H9 (cell line): ENCODE measurements at regions not wholly inside any gene's neighbourhood (a gene's known extent, or its start where the extent isn't known, plus 50 kb on each side); places are given as distances from the start of the nearest gene placed in this dataset.

ENCODE experiments used
- DNase-seq: peaks from one replicate; pipeline ENCODE4 v3.0.0-alpha.2; 2017
- H2AFZ ChIP-seq: one replicate; pipeline ENCODE4 v1.6.1; 2013; ENCODE audit warnings: mild to moderate bottlenecking, low read length, control low read depth, moderate library complexity
- H2AK5ac ChIP-seq: 2 replicates; pipeline ENCODE4 v1.6.1; 2013; ENCODE audit warnings: low read length, control low read depth, mixed read lengths; ENCODE audit not compliant: insufficient read length
- H2BK120ac ChIP-seq: one replicate; pipeline ENCODE4 v1.6.1; 2013; ENCODE audit warnings: low read depth, mild to moderate bottlenecking, low read length, control low read depth, inconsistent platforms; ENCODE audit not compliant: poor library complexity, severe bottlenecking
- H2BK12ac ChIP-seq: 2 replicates; pipeline ENCODE4 v1.6.1; 2013; ENCODE audit warnings: low read length, control low read depth, mixed read lengths, low read depth; ENCODE audit not compliant: insufficient read length
- H2BK15ac ChIP-seq: 2 replicates; pipeline ENCODE4 v1.6.1; 2013; ENCODE audit warnings: low read depth, low read length, control low read depth
- H2BK20ac ChIP-seq: one replicate; pipeline ENCODE4 v1.6.1; 2013; ENCODE audit warnings: low read depth, mild to moderate bottlenecking, low read length, control low read depth, inconsistent platforms; ENCODE audit not compliant: poor library complexity, severe bottlenecking
- H2BK5ac ChIP-seq: 2 replicates; pipeline ENCODE4 v1.6.1; 2013; ENCODE audit warnings: low read length, control low read depth, mixed read lengths; ENCODE audit not compliant: insufficient read length
- H3K14ac ChIP-seq: 2 replicates; pipeline ENCODE4 v1.6.1; 2013; ENCODE audit warnings: low read length, control low read depth; ENCODE audit not compliant: insufficient read depth
- H3K18ac ChIP-seq: 2 replicates; pipeline ENCODE4 v1.6.1; 2013; ENCODE audit warnings: low read depth, mild to moderate bottlenecking, mixed read lengths, low read length, control low read depth; ENCODE audit not compliant: insufficient read length
- H3K23ac ChIP-seq: 2 replicates; pipeline ENCODE4 v1.6.1; 2013; ENCODE audit warnings: low read length, control low read depth, mixed read lengths, low read depth; ENCODE audit not compliant: insufficient read length
- H3K23me2 ChIP-seq: 2 replicates; pipeline ENCODE4 v1.6.1; 2013; ENCODE audit warnings: low read depth, mild to moderate bottlenecking, mixed read lengths, low read length, control low read depth; ENCODE audit not compliant: insufficient read length, poor library complexity, severe bottlenecking
- H3K27ac ChIP-seq: 2 replicates; pipeline ENCODE4 v1.5.1; 2013; ENCODE audit warnings: low read length, control low read depth, mixed read lengths, low read depth; ENCODE audit not compliant: insufficient read length
- H3K27me3 ChIP-seq: 2 replicates; pipeline ENCODE4 v1.6.1; 2013; ENCODE audit warnings: low read length, control low read depth, inconsistent platforms; ENCODE audit not compliant: insufficient read depth
- H3K4ac ChIP-seq: 2 replicates; pipeline ENCODE4 v1.6.1; 2013; ENCODE audit warnings: low read depth, mild to moderate bottlenecking, control low read depth, inconsistent platforms, low read length, moderate library complexity
- H3K4me1 ChIP-seq: 2 replicates; pipeline ENCODE4 v1.6.1; 2013; ENCODE audit warnings: low read length, control low read depth, inconsistent platforms; ENCODE audit not compliant: insufficient read depth
- H3K4me2 ChIP-seq: 2 replicates; pipeline ENCODE4 v1.6.1; 2013; ENCODE audit warnings: low read length, control low read depth, mixed read lengths; ENCODE audit not compliant: insufficient read length, insufficient read depth
- H3K56ac ChIP-seq: 2 replicates; pipeline ENCODE4 v1.6.1; 2013; ENCODE audit warnings: low read depth, mild to moderate bottlenecking, mixed read lengths, low read length, control low read depth; ENCODE audit not compliant: insufficient read length
- H3K79me1 ChIP-seq: 2 replicates; pipeline ENCODE4 v1.6.1; 2013; ENCODE audit warnings: low read depth, mild to moderate bottlenecking, moderate library complexity, low read length, control low read depth, inconsistent platforms; ENCODE audit not compliant: insufficient read depth, poor library complexity, severe bottlenecking
- H3K79me2 ChIP-seq: 2 replicates; pipeline ENCODE4 v1.6.1; 2013; ENCODE audit warnings: low read length, control low read depth, inconsistent platforms; ENCODE audit not compliant: insufficient read depth
- H3K9ac ChIP-seq: 2 replicates; pipeline ENCODE4 v1.6.1; 2013; ENCODE audit warnings: low read length, control low read depth, mixed read lengths; ENCODE audit not compliant: insufficient read length; ENCODE audit errors: extremely low read depth
- H3K9me3 ChIP-seq: one replicate; pipeline ENCODE4 v1.6.1; 2013; ENCODE audit warnings: low read depth, low read length, inconsistent platforms; ENCODE audit not compliant: control insufficient read depth
- H3T11ph ChIP-seq: one replicate; pipeline ENCODE4 v1.6.1; 2013; ENCODE audit warnings: mild to moderate bottlenecking, low read length, control low read depth, inconsistent platforms
- H4K20me1 ChIP-seq: one replicate; pipeline ENCODE4 v1.6.1; 2013; ENCODE audit not compliant: control insufficient read depth, insufficient read length, insufficient read depth
- H4K5ac ChIP-seq: 2 replicates; pipeline ENCODE4 v1.6.1; 2013; ENCODE audit warnings: low read depth, mild to moderate bottlenecking, mixed read lengths, low read length, control low read depth; ENCODE audit not compliant: insufficient read length
- H4K8ac ChIP-seq: replicated peaks from 2 replicates; pipeline ENCODE4 v1.6.1; 2013; ENCODE audit warnings: low read length, control low read depth, mixed read lengths, low read depth; ENCODE audit not compliant: insufficient read length
- H4K91ac ChIP-seq: 2 replicates; pipeline ENCODE4 v1.6.1; 2013; ENCODE audit warnings: low read depth, mild to moderate bottlenecking, moderate library complexity, mixed read lengths, low read length, control low read depth; ENCODE audit not compliant: insufficient read length
- H3K27ac Mint-ChIP-seq, 3 experiments: 2 replicates in 2 of 3; 3 replicates in 1 of 3; pipeline ENCODE4 v1.8.0; 2020 to 2021; ENCODE audit warnings: mixed read lengths in 3 of 3, mild to moderate bottlenecking in 1 of 3, moderate library complexity in 1 of 3
- H3K27me3 Mint-ChIP-seq: 2 replicates; pipeline ENCODE4 v1.8.0; 2021; ENCODE audit warnings: low read depth, mild to moderate bottlenecking, moderate library complexity, mixed read lengths
- H3K36me3 Mint-ChIP-seq, 3 experiments: 2 replicates in 2 of 3; 3 replicates in 1 of 3; pipeline ENCODE4 v1.8.0; 2020 to 2021; ENCODE audit warnings: low read depth in 3 of 3, mixed read lengths in 3 of 3; ENCODE audit not compliant: insufficient read depth in 1 of 3
- H3K4me1 Mint-ChIP-seq, 2 experiments: 2 replicates each; pipeline ENCODE4 v1.8.0; 2020; ENCODE audit warnings: mixed read lengths in 2 of 2
- H3K4me3 Mint-ChIP-seq, 2 experiments: 2 replicates in 1 of 2; 3 replicates in 1 of 2; pipeline ENCODE4 v1.8.0; 2020 to 2021; ENCODE audit warnings: mild to moderate bottlenecking in 2 of 2, mixed read lengths in 2 of 2, moderate library complexity in 1 of 2
- H3K9me3 Mint-ChIP-seq, 2 experiments: 2 replicates in 1 of 2; 3 replicates in 1 of 2; pipeline ENCODE4 v1.8.0; 2020; ENCODE audit warnings: mild to moderate bottlenecking in 2 of 2, mixed read lengths in 2 of 2, moderate library complexity in 1 of 2
- CTCF ChIP-seq: fragments of 200-600 bp; sonication (generic); conservative IDR thresholded peaks from 3 replicates; pipeline ENCODE4 v1.8.0; 2021; ENCODE audit warnings: antibody characterized with exemption, mild to moderate bottlenecking
- WGBS: extraction: QIAGEN DNeasy Blood & Tissue Kit; methylation state at CpG from one replicate; pipeline ENCODE4 v1.1.7; 2013; ENCODE audit warnings: missing lambda C conversion rate, low lambda C conversion rate, mixed read lengths; ENCODE audit not compliant: insufficient read length; ENCODE audit errors: extremely low coverage; 5-methylcytosine and 5-hydroxymethylcytosine counted together

GRCh38 chr18:78559584-78559983, 420.0 kb upstream of the SALL3 start:
- H2BK15ac ChIP-seq = no peak overlapping the region
- H3K23ac ChIP-seq = no peak overlapping the region
- H3K4ac ChIP-seq = no peak overlapping the region
- H3K14ac ChIP-seq = no peak overlapping the region
- no peaks in the 10 kb centered on the region for H3K4me1 ChIP-seq
- H2BK20ac ChIP-seq = no peak overlapping the region
- H3K9me3 Mint-ChIP-seq = peaks cover 6 to 10% of the 10 kb centered on the region in 2 experiments
- no peak for DNase-seq
- no peaks in the 10 kb centered on the region for H4K20me1 ChIP-seq
- no peak overlapping the region for H2BK12ac ChIP-seq
- H3K9ac ChIP-seq = no peak overlapping the region
- no peaks in the 10 kb centered on the region for H3K9me3 ChIP-seq
- H4K8ac ChIP-seq = no peak overlapping the region
- H4K91ac ChIP-seq = no peak overlapping the region
- H3K36me3 Mint-ChIP-seq = peaks cover 5 to 12% (median 6%) of the 10 kb centered on the region in 3 experiments; a peak in 5 of 7 replicates
- H3T11ph ChIP-seq = no peak overlapping the region
- no peak overlapping the region for H2BK5ac ChIP-seq
- no peak overlapping the region for H2AFZ ChIP-seq
- H3K79me2 ChIP-seq = no peaks in the 10 kb centered on the region
- no peak for TF ChIP-seq CTCF
- H3K27me3 ChIP-seq = no peaks in the 10 kb centered on the region
- no peaks in the 10 kb centered on the region for H3K23me2 ChIP-seq
- peaks cover 2 to 11% of the 10 kb centered on the region in 2 experiments; a peak in 2 of 4 replicates for H3K4me1 Mint-ChIP-seq
- H3K27me3 Mint-ChIP-seq = peaks cover 11% of the 10 kb centered on the region
- H3K27ac Mint-ChIP-seq = no peak overlapping the region
- no peaks in the 10 kb centered on the region for H3K79me1 ChIP-seq
- no peak overlapping the region for H3K56ac ChIP-seq
- no peak overlapping the region for H3K18ac ChIP-seq
- no peak overlapping the region for H3K4me2 ChIP-seq
- H3K4me3 Mint-ChIP-seq = no peak overlapping the region
- H4K5ac ChIP-seq = no peak overlapping the region
- no peak overlapping the region for H2AK5ac ChIP-seq
- H2BK120ac ChIP-seq = no peak overlapping the region
- no CpG with 5 or more reads among the region's 9 CpGs for WGBS
- no peak overlapping the region for H3K27ac ChIP-seq
